ENCODE measurements at regions not wholly inside any gene's neighbourhood (a gene's known extent, or its start where the extent isn't known, plus 50 kb on each side); places are given as distances from the start of the nearest gene placed in this dataset.

GRCh38 chr2:105977807-105978206 lies 216.3 kb downstream of the UXS1 start:
- Mint-ChIP-seq H3K27ac (no peak overlapping the region), H3K36me3 (ENCODE audit: insufficient read depth in 1 of 3, low read depth in 3 of 3) (peaks cover 4 to 12% (median 12%) of the 10 kb centered on the region in 3 experiments; a peak in 5 of 7 replicates), H3K4me3 (no peak overlapping the region), H3K9me3 (peaks cover 18 to 33% of the 10 kb centered on the region in 2 experiments), H3K4me1 (peaks cover 4 to 5% of the 10 kb centered on the region in 2 experiments; a peak in 3 of 4 replicates), H3K27me3 (ENCODE audit: low read depth) (peaks cover 11% of the 10 kb centered on the region)
- no peak overlapping the region for H4K91ac ChIP-seq (ENCODE audit: insufficient read length, low read depth, low read length)
- no peaks in the 10 kb centered on the region for H4K20me1 ChIP-seq (ENCODE audit: control insufficient read depth, insufficient read depth, insufficient read length)
- no peak overlapping the region for H3K9ac ChIP-seq (ENCODE audit: extremely low read depth, insufficient read length, low read length)
- H2AK5ac ChIP-seq (ENCODE audit: insufficient read length, low read length): no peak overlapping the region
- no peak overlapping the region for H2BK120ac ChIP-seq (ENCODE audit: low read depth, low read length, poor library complexity, severe bottlenecking)
- H3K18ac ChIP-seq (ENCODE audit: insufficient read length, low read depth, low read length): no peak overlapping the region
- no peaks in the 10 kb centered on the region for H3K4me1 ChIP-seq (ENCODE audit: insufficient read depth, low read length)
- no peak overlapping the region for H3K4ac ChIP-seq (ENCODE audit: low read depth, low read length)
- no peak overlapping the region for H3K23ac ChIP-seq (ENCODE audit: insufficient read length, low read depth, low read length)
- H4K8ac ChIP-seq (replicated peaks; ENCODE audit: insufficient read length, low read depth, low read length): no peak overlapping the region
- H2AFZ ChIP-seq (ENCODE audit: low read length): no peak overlapping the region
- H3K56ac ChIP-seq (ENCODE audit: insufficient read length, low read depth, low read length): no peak overlapping the region
- no peak overlapping the region for H3K27ac ChIP-seq (ENCODE audit: insufficient read length, low read depth, low read length)
- no peak overlapping the region for H2BK20ac ChIP-seq (ENCODE audit: low read depth, low read length, poor library complexity, severe bottlenecking)
- H3T11ph ChIP-seq (ENCODE audit: low read length): no peak overlapping the region
- H3K79me2 ChIP-seq (ENCODE audit: insufficient read depth, low read length): no peaks in the 10 kb centered on the region
- no peak overlapping the region for H2BK15ac ChIP-seq (ENCODE audit: low read depth, low read length)
- H2BK12ac ChIP-seq (ENCODE audit: insufficient read length, low read depth, low read length): no peak overlapping the region
- H2BK5ac ChIP-seq (ENCODE audit: insufficient read length, low read length): no peak overlapping the region
- H3K27me3 ChIP-seq (ENCODE audit: insufficient read depth, low read length): no peaks in the 10 kb centered on the region
- H3K9me3 ChIP-seq (ENCODE audit: control insufficient read depth, low read depth, low read length): peaks cover 15% of the 10 kb centered on the region
- no peaks in the 10 kb centered on the region for H3K23me2 ChIP-seq (ENCODE audit: insufficient read length, low read depth, low read length, poor library complexity, severe bottlenecking)
- no peak for DNase-seq
- no peak overlapping the region for H3K14ac ChIP-seq (ENCODE audit: insufficient read depth, low read length)
- H3K4me2 ChIP-seq (ENCODE audit: insufficient read depth, insufficient read length, low read length): no peak overlapping the region
- no peaks in the 10 kb centered on the region for H3K79me1 ChIP-seq (ENCODE audit: insufficient read depth, low read depth, low read length, poor library complexity, severe bottlenecking)
- no peak overlapping the region for H4K5ac ChIP-seq (ENCODE audit: insufficient read length, low read depth, low read length)
- WGBS (ENCODE audit: extremely low coverage, insufficient read length, low lambda C conversion rate): no CpG with 5 or more reads among the region's 1 CpG
- TF ChIP-seq CTCF (conservative IDR thresholded peaks at IDR 0.05): no peak
